HG02885 (cell line): ENCODE measurements at regions not wholly inside any gene's neighbourhood (a gene's known extent, or its start where the extent isn't known, plus 50 kb on each side); places are given as distances from the start of the nearest gene placed in this dataset.

Experiments
- ATAC-seq: cut with Tn5 transposase; IDR thresholded peaks from one replicate; pipeline ENCODE4 v1.9.1; 2021; ENCODE audit warnings: mild to moderate bottlenecking; ENCODE audit not compliant: unreplicated experiment, poor library complexity

- no peak for ATAC-seq
Observed at GRCh38 chr3:73733746-73734145, 109.0 kb upstream of the PDZRN3 start.

- no peak for ATAC-seq
Observed at GRCh38 chr3:73729969-73730440, 105.3 kb upstream of the PDZRN3 start.

- ATAC-seq = no peak
Observed at GRCh38 chr3:73727854-73728253, 103.1 kb upstream of the PDZRN3 start.

GRCh38 chr3:73727117-73727821, 102.5 kb upstream of the PDZRN3 start:
- ATAC-seq = no peak

- no peak for ATAC-seq
Observed at GRCh38 chr3:73723596-73723995, 98.9 kb upstream of the PDZRN3 start.

- no peak for ATAC-seq
Observed at GRCh38 chr3:73719861-73720260, 95.1 kb upstream of the PDZRN3 start.

- no peak for ATAC-seq
Observed at GRCh38 chr3:73719413-73719851, 94.7 kb upstream of the PDZRN3 start.

GRCh38 chr3:73718326-73719110, 93.8 kb upstream of the PDZRN3 start:
- ATAC-seq = no peak

- ATAC-seq = no peak
Observed at GRCh38 chr3:73716418-73716817, 91.7 kb upstream of the PDZRN3 start.

GRCh38 chr3:73710340-73710739, 85.6 kb upstream of the PDZRN3 start:
- ATAC-seq = no peak

GRCh38 chr3:73709712-73710111, 85.0 kb upstream of the PDZRN3 start:
- ATAC-seq = no peak

GRCh38 chr3:73708956-73709355, 84.2 kb upstream of the PDZRN3 start:
- no peak for ATAC-seq

GRCh38 chr3:73707772-73708171, 83.0 kb upstream of the PDZRN3 start:
- no peak for ATAC-seq

GRCh38 chr3:73706771-73707170, 82.0 kb upstream of the PDZRN3 start:
- ATAC-seq = no peak

- no peak for ATAC-seq
Observed at GRCh38 chr3:73705792-73706191, 81.1 kb upstream of the PDZRN3 start.

GRCh38 chr3:73699327-73699726, 74.6 kb upstream of the PDZRN3 start:
- ATAC-seq = no peak

- ATAC-seq = no peak
Observed at GRCh38 chr3:73697020-73697419, 72.3 kb upstream of the PDZRN3 start.

GRCh38 chr3:73695841-73696240, 71.1 kb upstream of the PDZRN3 start:
- ATAC-seq = no peak

GRCh38 chr3:73694983-73695757, 70.4 kb upstream of the PDZRN3 start:
- ATAC-seq = no peak

GRCh38 chr3:73687106-73688004, 62.6 kb upstream of the PDZRN3 start:
- no peak for ATAC-seq
